ENCODE measurements at regions not wholly inside any gene's neighbourhood (a gene's known extent, or its start where the extent isn't known, plus 50 kb on each side); places are given as distances from the start of the nearest gene placed in this dataset.

DNA sequence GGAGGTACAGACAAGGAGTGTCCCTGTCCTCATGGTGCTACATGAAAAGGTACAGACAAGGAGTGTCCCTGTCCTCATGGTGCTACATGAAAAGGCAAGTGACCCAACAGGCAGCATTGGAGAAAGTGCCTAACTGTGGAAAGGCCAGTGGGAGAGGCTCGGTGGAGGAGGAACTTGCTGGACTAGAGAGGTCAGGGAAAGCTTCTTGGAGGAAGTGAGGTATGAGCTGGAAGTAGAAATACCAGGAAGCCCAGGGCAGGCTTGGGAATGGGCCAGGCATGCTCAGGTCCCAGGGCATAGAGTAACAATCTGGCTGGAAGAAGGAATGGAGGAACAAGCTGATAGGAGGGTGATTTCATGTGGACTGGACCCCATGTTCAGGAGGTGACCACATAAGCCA is 59.8 kb upstream of the FNDC1 start:
- Histone ChIP-seq H3K27me3 (ENCODE audit: control insufficient read depth in 1 of 2, insufficient read depth in 2 of 2, low read length in 1 of 2) (no peaks in the 10 kb centered on the region), H3K27ac (ENCODE audit: low read depth in 1 of 2, low read length in 2 of 2) (no peak overlapping the region), H3K4me1 (ENCODE audit: control insufficient read depth in 1 of 2, insufficient read depth in 2 of 2, low read length in 2 of 2) (no peaks in the 10 kb centered on the region), H3K36me3 (ENCODE audit: control insufficient read depth in 1 of 2, insufficient read depth in 2 of 2, low read length in 1 of 2) (no peaks in the 10 kb centered on the region), H3K9me3 (ENCODE audit: control insufficient read depth, low read length) (no peaks in the 10 kb centered on the region), H3K4me3 (ENCODE audit: low read length in 2 of 2) (no peak overlapping the region)
- ATAC-seq (ENCODE audit: low FRiP score) (no peak), DNase-seq (no peak)
- intact Hi-C loops (cut with DNase I): no loop called here
- WGBS, 2 donors: 73 to 83% methylated on average over 1 of the region's 1 CpG

GRCh38 chr6:159108426-159108985 is 60.7 kb upstream of the FNDC1 start:
- no peak for DNase-seq
- 88 to 89% methylated on average over 10 of the region's 10 CpGs for WGBS, 2 donors
- no peaks in the 10 kb centered on the region for H3K36me3 ChIP-seq (ENCODE audit: control insufficient read depth in 1 of 2, insufficient read depth in 2 of 2, low read length in 1 of 2)
- H3K27ac ChIP-seq (ENCODE audit: low read depth in 1 of 2, low read length in 2 of 2): no peak overlapping the region
- no peaks in the 10 kb centered on the region for H3K27me3 ChIP-seq (ENCODE audit: control insufficient read depth in 1 of 2, insufficient read depth in 2 of 2, low read length in 1 of 2)
- intact Hi-C loops (cut with DNase I): no loop called here
- H3K4me3 ChIP-seq (ENCODE audit: low read length in 2 of 2): no peak overlapping the region
- H3K9me3 ChIP-seq (ENCODE audit: control insufficient read depth, low read length): no peaks in the 10 kb centered on the region
- no peak for ATAC-seq (ENCODE audit: low FRiP score)
- no peaks in the 10 kb centered on the region for H3K4me1 ChIP-seq (ENCODE audit: control insufficient read depth in 1 of 2, insufficient read depth in 2 of 2, low read length in 2 of 2)

DNA sequence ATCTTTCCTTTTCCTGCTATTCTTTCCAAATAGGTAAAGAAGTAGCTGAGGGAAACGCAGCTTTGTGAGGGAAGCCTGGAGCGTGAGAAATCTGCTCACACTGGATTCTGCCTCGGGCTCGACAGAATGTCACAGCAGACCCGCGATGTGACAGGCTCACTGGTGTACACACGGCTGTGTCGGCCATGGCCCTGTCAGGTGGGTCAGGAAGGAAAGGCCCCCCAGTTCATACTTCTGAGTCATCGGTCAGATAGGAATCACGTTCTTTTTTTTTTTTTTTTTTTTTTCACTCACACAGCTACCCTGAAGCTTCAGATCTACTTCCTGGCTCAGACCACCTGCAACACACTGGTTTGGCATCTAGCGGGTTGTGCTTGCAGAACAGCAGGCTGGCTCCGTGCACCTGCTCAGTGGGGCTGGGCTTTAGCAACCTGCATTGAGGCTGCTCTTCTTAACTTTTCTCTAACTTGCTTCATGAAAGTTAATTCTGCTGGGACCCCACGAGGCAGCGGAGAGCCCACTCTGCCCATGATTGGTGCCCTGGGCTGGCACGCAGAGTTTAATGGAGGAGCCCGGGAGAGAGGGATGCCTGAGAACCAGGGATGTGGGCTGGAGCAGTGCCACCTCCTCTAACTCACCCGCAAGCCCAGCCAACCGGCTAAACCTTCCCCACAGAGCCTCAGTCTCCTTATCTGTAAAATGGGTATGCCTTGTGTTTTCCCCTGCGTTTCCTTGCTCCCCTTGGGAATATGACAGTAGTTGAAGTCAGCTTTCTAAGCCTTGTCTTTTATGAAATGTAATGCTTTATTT is 61.5 kb upstream of the FNDC1 start:
- H3K27ac ChIP-seq (ENCODE audit: low read depth in 1 of 2, low read length in 2 of 2): no peak overlapping the region
- intact Hi-C loops (cut with DNase I): no loop called here
- no peak for DNase-seq
- H3K27me3 ChIP-seq (ENCODE audit: control insufficient read depth in 1 of 2, insufficient read depth in 2 of 2, low read length in 1 of 2): no peaks in the 10 kb centered on the region
- H3K4me3 ChIP-seq (ENCODE audit: low read length in 2 of 2): no peak overlapping the region
- H3K36me3 ChIP-seq (ENCODE audit: control insufficient read depth in 1 of 2, insufficient read depth in 2 of 2, low read length in 1 of 2): no peaks in the 10 kb centered on the region
- H3K9me3 ChIP-seq (ENCODE audit: control insufficient read depth, low read length): no peaks in the 10 kb centered on the region
- H3K4me1 ChIP-seq (ENCODE audit: control insufficient read depth in 1 of 2, insufficient read depth in 2 of 2, low read length in 2 of 2): no peaks in the 10 kb centered on the region
- WGBS, 2 donors: 79 to 82% methylated on average over 19 of the region's 19 CpGs
- no peak for ATAC-seq (ENCODE audit: low FRiP score)

DNA sequence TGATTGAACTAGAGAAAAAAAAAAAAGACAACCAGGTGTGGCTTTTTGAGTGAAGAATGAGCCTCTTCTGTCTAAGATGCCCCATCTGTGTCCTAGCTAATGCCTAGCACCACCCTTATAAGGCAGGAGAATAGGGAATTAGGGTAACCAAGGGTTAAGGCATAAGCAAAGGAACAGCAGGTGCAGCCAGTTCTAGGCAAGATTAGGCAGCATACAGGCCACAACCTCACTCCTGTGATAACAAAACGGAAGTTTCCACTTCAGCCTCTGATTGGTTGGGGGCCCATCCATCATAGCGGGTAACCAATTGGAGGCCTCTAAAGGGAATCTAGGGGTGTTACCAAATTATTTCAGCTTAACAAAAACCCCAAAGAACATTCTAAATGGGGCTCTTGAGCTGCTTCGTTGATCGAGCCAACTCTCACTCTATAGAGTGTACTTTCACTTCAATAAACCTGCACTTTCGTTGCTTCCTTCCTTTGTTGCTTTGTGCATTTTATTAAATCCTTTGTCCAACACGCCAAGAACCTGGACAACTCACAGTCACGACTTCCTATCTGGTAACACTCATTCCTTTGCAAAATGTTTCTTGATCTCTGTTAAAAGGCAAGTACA is 61.9 kb upstream of the TAGAP start:
- 52 to 54% methylated on average over 7 of the region's 7 CpGs for WGBS, 2 donors
- no peaks in the 10 kb centered on the region for H3K9me3 ChIP-seq (ENCODE audit: control insufficient read depth, low read length)
- H3K4me1 ChIP-seq (ENCODE audit: control insufficient read depth in 1 of 2, insufficient read depth in 2 of 2, low read length in 2 of 2): no peaks in the 10 kb centered on the region
- ATAC-seq (ENCODE audit: low FRiP score) (peak; percentile 56), DNase-seq (peak in 1 of 2 donors; percentile 73)
- H3K4me3 ChIP-seq (ENCODE audit: low read length in 2 of 2): no peak overlapping the region
- H3K27ac ChIP-seq (ENCODE audit: low read depth in 1 of 2, low read length in 2 of 2): no peak overlapping the region
- intact Hi-C loops (cut with DNase I): no loop called here
- H3K36me3 ChIP-seq (ENCODE audit: control insufficient read depth in 1 of 2, insufficient read depth in 2 of 2, low read length in 1 of 2): no peaks in the 10 kb centered on the region
- H3K27me3 ChIP-seq (ENCODE audit: control insufficient read depth in 1 of 2, insufficient read depth in 2 of 2, low read length in 1 of 2): no peaks in the 10 kb centered on the region

DNA sequence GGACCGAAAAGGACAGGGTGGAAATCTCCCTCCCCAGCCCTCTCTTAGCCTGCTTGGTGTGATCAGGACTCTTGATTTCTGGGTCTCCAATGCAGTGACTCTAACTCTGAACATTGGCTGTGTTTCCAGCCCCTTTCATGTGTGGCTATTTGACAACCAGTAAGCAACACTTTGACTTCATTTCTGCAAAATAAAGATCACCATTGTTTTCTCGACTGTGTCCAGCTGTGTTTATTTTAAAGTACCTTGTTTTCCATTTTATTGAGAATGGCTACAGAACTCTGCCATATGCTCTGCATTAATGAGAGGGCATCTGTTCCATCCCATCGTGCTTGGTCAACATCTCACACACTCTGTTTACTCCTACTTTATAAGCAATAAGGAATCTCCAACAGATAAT is 60.9 kb upstream of the TAGAP start:
- no peak overlapping the region for H3K27ac ChIP-seq (ENCODE audit: low read depth in 1 of 2, low read length in 2 of 2)
- 80 to 83% methylated on average over 3 of the region's 3 CpGs for WGBS, 2 donors
- H3K9me3 ChIP-seq (ENCODE audit: control insufficient read depth, low read length): no peaks in the 10 kb centered on the region
- H3K36me3 ChIP-seq (ENCODE audit: control insufficient read depth in 1 of 2, insufficient read depth in 2 of 2, low read length in 1 of 2): no peaks in the 10 kb centered on the region
- ATAC-seq (ENCODE audit: low FRiP score) (no peak), DNase-seq (no peak)
- no peak overlapping the region for H3K4me3 ChIP-seq (ENCODE audit: low read length in 2 of 2)
- intact Hi-C loops (cut with DNase I): loop anchor here in 1 of 2 donors (2.0 kb wide), 1 partner anchor 401 kb away; no protein-coding TSS in a partner anchor
- H3K27me3 ChIP-seq (ENCODE audit: control insufficient read depth in 1 of 2, insufficient read depth in 2 of 2, low read length in 1 of 2): no peaks in the 10 kb centered on the region
- no peaks in the 10 kb centered on the region for H3K4me1 ChIP-seq (ENCODE audit: control insufficient read depth in 1 of 2, insufficient read depth in 2 of 2, low read length in 2 of 2)

DNA sequence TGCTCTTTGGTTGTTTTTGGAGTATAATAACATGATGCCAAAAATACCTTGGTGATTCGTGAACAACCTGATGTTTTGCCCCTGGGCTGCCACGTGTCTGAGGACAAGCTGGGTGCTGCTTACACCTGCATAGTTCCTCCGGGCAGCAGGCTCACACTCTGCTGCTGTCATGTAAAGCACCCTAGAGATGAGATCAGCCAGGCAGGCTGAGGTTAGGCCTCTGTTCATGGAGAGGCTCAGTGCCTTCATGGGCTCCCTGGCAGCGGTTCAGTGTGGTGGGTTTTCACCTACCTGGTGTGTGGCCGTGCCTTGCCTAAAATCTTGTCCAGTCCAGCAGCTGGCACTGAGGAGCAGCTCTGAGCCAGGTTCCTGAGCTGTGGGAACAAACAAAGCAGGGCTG is 60.1 kb upstream of the TAGAP start:
- intact Hi-C loops (cut with DNase I): loop anchor here in 1 of 2 donors (2.0 to 5.0 kb wide), 2 partner anchors 58 to 400 kb away; no protein-coding TSS in a partner anchor

GRCh38 chr6:159104163-159104925 is 59.6 kb upstream of the TAGAP start:
- Histone ChIP-seq H3K4me3 (ENCODE audit: low read length in 2 of 2) (no peak overlapping the region), H3K27ac (ENCODE audit: low read depth in 1 of 2, low read length in 2 of 2) (no peak overlapping the region), H3K36me3 (ENCODE audit: control insufficient read depth in 1 of 2, insufficient read depth in 2 of 2, low read length in 1 of 2) (no peaks in the 10 kb centered on the region), H3K9me3 (ENCODE audit: control insufficient read depth, low read length) (no peaks in the 10 kb centered on the region), H3K4me1 (ENCODE audit: control insufficient read depth in 1 of 2, insufficient read depth in 2 of 2, low read length in 2 of 2) (no peaks in the 10 kb centered on the region), H3K27me3 (ENCODE audit: control insufficient read depth in 1 of 2, insufficient read depth in 2 of 2, low read length in 1 of 2) (no peaks in the 10 kb centered on the region)
- WGBS, 2 donors: 19 to 23% methylated on average over 17 of the region's 17 CpGs
- DNase-seq (peak; percentile 72 to 81), ATAC-seq (ENCODE audit: low FRiP score) (peak; percentile 75)
- intact Hi-C loops (cut with DNase I): loop anchor here in 1 of 2 donors (2.0 to 5.0 kb wide), 2 partner anchors 57 to 400 kb away; no protein-coding TSS in a partner anchor

More for the DNA sequence above, 60.1 kb upstream of the TAGAP start:
- H3K27me3 ChIP-seq (ENCODE audit: control insufficient read depth in 1 of 2, insufficient read depth in 2 of 2, low read length in 1 of 2): no peaks in the 10 kb centered on the region
- H3K4me1 ChIP-seq (ENCODE audit: control insufficient read depth in 1 of 2, insufficient read depth in 2 of 2, low read length in 2 of 2): no peaks in the 10 kb centered on the region
- DNase-seq: no peak
- H3K27ac ChIP-seq (ENCODE audit: low read depth in 1 of 2, low read length in 2 of 2): no peak overlapping the region
- WGBS, 2 donors: 52 to 54% methylated on average over 5 of the region's 5 CpGs
- no peak for ATAC-seq (ENCODE audit: low FRiP score)
- no peaks in the 10 kb centered on the region for H3K9me3 ChIP-seq (ENCODE audit: control insufficient read depth, low read length)
- no peak overlapping the region for H3K4me3 ChIP-seq (ENCODE audit: low read length in 2 of 2)
- no peaks in the 10 kb centered on the region for H3K36me3 ChIP-seq (ENCODE audit: control insufficient read depth in 1 of 2, insufficient read depth in 2 of 2, low read length in 1 of 2)

DNA sequence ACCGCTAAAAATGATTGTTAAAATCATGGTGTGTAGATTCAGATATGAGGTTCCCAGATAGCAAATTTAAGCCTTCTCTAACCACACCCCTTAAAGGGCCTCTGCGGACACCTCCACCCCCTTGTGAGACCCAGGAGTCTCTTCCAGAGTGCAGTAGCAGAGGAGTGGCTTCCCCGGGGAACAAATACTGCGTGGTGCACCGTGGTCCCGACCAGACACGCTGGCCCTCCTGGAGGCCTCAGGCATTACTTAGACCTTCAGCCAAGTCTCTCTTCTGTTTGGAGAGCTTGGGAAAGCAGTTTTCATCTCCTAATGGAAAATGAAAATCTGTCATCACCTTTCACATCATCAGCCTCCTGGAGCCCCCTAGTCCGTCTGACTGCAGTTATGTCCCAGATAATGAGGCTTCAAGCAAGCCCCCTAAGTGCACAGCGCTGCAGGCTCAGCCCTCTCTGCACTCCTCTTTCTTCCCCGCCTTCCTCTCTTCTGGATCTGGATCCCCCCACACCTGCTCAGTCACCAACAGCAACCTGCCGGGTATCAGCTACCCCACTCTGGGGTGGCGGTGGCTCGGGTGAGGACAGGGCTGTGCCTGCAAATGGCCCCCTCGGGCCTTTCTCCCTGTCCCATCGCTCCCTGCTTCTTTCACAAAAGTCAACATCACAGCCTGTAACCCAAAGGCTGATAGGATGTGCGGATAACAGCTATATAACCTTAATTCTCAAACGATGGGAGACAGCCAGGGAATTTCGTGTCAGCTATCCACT is 58.8 kb upstream of the TAGAP start:
- intact Hi-C loops (cut with DNase I): loop anchor here in 1 of 2 donors (2.0 to 5.0 kb wide), 2 partner anchors 56 to 399 kb away; no protein-coding TSS in a partner anchor
- H3K27me3 ChIP-seq (ENCODE audit: control insufficient read depth in 1 of 2, insufficient read depth in 2 of 2, low read length in 1 of 2): no peaks in the 10 kb centered on the region
- H3K4me1 ChIP-seq (ENCODE audit: control insufficient read depth in 1 of 2, insufficient read depth in 2 of 2, low read length in 2 of 2): no peaks in the 10 kb centered on the region
- 59 to 60% methylated on average over 18 of the region's 18 CpGs for WGBS, 2 donors
- H3K27ac ChIP-seq (ENCODE audit: low read depth in 1 of 2, low read length in 2 of 2): no peak overlapping the region
- no peak overlapping the region for H3K4me3 ChIP-seq (ENCODE audit: low read length in 2 of 2)
- H3K36me3 ChIP-seq (ENCODE audit: control insufficient read depth in 1 of 2, insufficient read depth in 2 of 2, low read length in 1 of 2): no peaks in the 10 kb centered on the region
- DNase-seq (no peak), ATAC-seq (ENCODE audit: low FRiP score) (no peak)
- no peaks in the 10 kb centered on the region for H3K9me3 ChIP-seq (ENCODE audit: control insufficient read depth, low read length)
